Caco-2 (cell line): ENCODE measurements at regions not wholly inside any gene's neighbourhood (a gene's known extent, or its start where the extent isn't known, plus 50 kb on each side); places are given as distances from the start of the nearest gene placed in this dataset.

ENCODE experiments used
- BruUV-seq: library from RNA; stranded (reverse); fragments of 400-500 nt; replicated peaks from 2 replicates; lab custom pipeline; 2021; lab: Mats Ljungman, UMichigan
- CTCF ChIA-PET: fragments of 300-600 bp; sonication (Branson Sonifier 250); formaldehyde crosslinking; loops from one replicate; lab custom pipeline; 2022; ENCODE audit warnings: antibody characterized with exemption; lab: Charles Lee
- POLR2A ChIA-PET: fragments of 300-600 bp; sonication (Branson Sonifier 250); formaldehyde crosslinking; loops from one replicate; lab custom pipeline; 2022; ENCODE audit warnings: antibody characterized with exemption; lab: Charles Lee
- DNase-seq, 2 experiments: peaks; one replicate each; pipeline versions ENCODE4 v3.0.0 to v3.0.0-alpha.2; 2020 to 2022
- H3K27me3 ChIP-seq: replicated peaks from 2 replicates; pipeline ENCODE4 v1.6.0; 2011; ENCODE audit warnings: low read length; ENCODE audit not compliant: control insufficient read depth, insufficient read depth
- H3K36me3 ChIP-seq: 2 replicates; pipeline ENCODE4 v1.5.1; 2011; ENCODE audit warnings: low read length; ENCODE audit not compliant: control insufficient read depth, insufficient read depth
- H3K4me1 ChIP-seq: fragments of 250-450 bp; sonication (Bioruptor Pico); 2 replicates; pipeline ENCODE4 v1.5.1; 2020; ENCODE audit warnings: mild to moderate bottlenecking
- H3K4me3 ChIP-seq: 2 replicates; pipeline ENCODE4 v1.5.1; 2011; ENCODE audit warnings: low read depth, mild to moderate bottlenecking, control low read depth, low read length
- H3K9me3 ChIP-seq: fragments of 250-450 bp; sonication (Bioruptor Pico); 2 replicates; pipeline ENCODE4 v1.5.1; 2020; ENCODE audit warnings: mild to moderate bottlenecking, moderate library complexity
- H3K27ac Mint-ChIP-seq: one replicate; pipeline ENCODE4 v1.8.0; 2022; ENCODE audit warnings: mixed read lengths; ENCODE audit not compliant: unreplicated experiment
- H3K27me3 Mint-ChIP-seq: one replicate; pipeline ENCODE4 v1.8.0; 2022; ENCODE audit warnings: mixed read lengths; ENCODE audit not compliant: insufficient read depth, unreplicated experiment
- H3K36me3 Mint-ChIP-seq: one replicate; pipeline ENCODE4 v1.8.0; 2022; ENCODE audit warnings: mild to moderate bottlenecking, mixed read lengths; ENCODE audit not compliant: insufficient read depth, unreplicated experiment
- H3K4me1 Mint-ChIP-seq: one replicate; pipeline ENCODE4 v1.8.0; 2022; ENCODE audit warnings: low read depth, mixed read lengths; ENCODE audit not compliant: unreplicated experiment
- H3K4me3 Mint-ChIP-seq: one replicate; pipeline ENCODE4 v1.8.0; 2022; ENCODE audit warnings: mild to moderate bottlenecking, moderate library complexity, mixed read lengths; ENCODE audit not compliant: unreplicated experiment
- H3K9me3 Mint-ChIP-seq: one replicate; pipeline ENCODE4 v1.8.0; 2022; ENCODE audit warnings: mixed read lengths; ENCODE audit not compliant: unreplicated experiment
- CTCF ChIP-seq, 2 experiments: fragments of 200-600 bp in 1 of 2; IDR thresholded peaks; 1 replicate in 1 of 2; 2 replicates in 1 of 2; pipeline versions ENCODE4 v1.5.1 to v1.8.0; 2011 to 2022; ENCODE audit warnings: antibody characterized with exemption in 1 of 2, control low read depth in 1 of 2, inconsistent platforms in 1 of 2, low read depth in 1 of 2, low read length in 1 of 2, mild to moderate bottlenecking in 1 of 2, moderate library complexity in 1 of 2; ENCODE audit not compliant: insufficient read depth in 1 of 2, severe bottlenecking in 1 of 2, unreplicated experiment in 1 of 2
- intact Hi-C: fragments of 100-400 bp; cut with micrococcal nuclease; formaldehyde crosslinking; loops from one replicate; pipeline ENCODE4 v1.10.0; 2022; ENCODE audit not compliant: unreplicated experiment

- no peak for TF ChIP-seq CTCF (IDR thresholded peaks at IDR 0.05; ENCODE audit: insufficient read depth in 1 of 2, low read depth in 1 of 2, low read length in 1 of 2, severe bottlenecking in 1 of 2, unreplicated experiment in 1 of 2)
- POLR2A ChIA-PET: no interaction called here
- no peaks in the 10 kb centered on the region for H3K27me3 Mint-ChIP-seq
- no peaks in the 10 kb centered on the region for H3K9me3 Mint-ChIP-seq
- BruUV-seq: no TSS peak
- Histone ChIP-seq H3K4me3 (no peak overlapping the region), H3K27me3 (no peaks in the 10 kb centered on the region), H3K9me3 (no peaks in the 10 kb centered on the region), H3K4me1 (no peaks in the 10 kb centered on the region), H3K36me3 (no peaks in the 10 kb centered on the region)
- H3K4me3 Mint-ChIP-seq: no peak overlapping the region
- no peaks in the 10 kb centered on the region for H3K36me3 Mint-ChIP-seq
- H3K27ac Mint-ChIP-seq: no peak overlapping the region
- intact Hi-C loops: no loop called here
- CTCF ChIA-PET: no interaction called here
- no peak for DNase-seq
- H3K4me1 Mint-ChIP-seq: no peaks in the 10 kb centered on the region
Observed at GRCh38 chr4:123262080-123262479, 134.5 kb upstream of the SPRY1 start.

GRCh38 chr4:123265443-123265842 lies 131.2 kb upstream of the SPRY1 start:
- no peaks in the 10 kb centered on the region for H3K4me1 ChIP-seq
- intact Hi-C loops: no loop called here
- H3K27ac Mint-ChIP-seq: no peak overlapping the region
- no peaks in the 10 kb centered on the region for H3K4me1 Mint-ChIP-seq
- no peaks in the 10 kb centered on the region for H3K9me3 Mint-ChIP-seq
- H3K9me3 ChIP-seq: no peaks in the 10 kb centered on the region
- no peaks in the 10 kb centered on the region for H3K36me3 Mint-ChIP-seq
- H3K27me3 Mint-ChIP-seq: no peaks in the 10 kb centered on the region
- no peak overlapping the region for H3K4me3 ChIP-seq
- CTCF ChIA-PET: no interaction called here
- BruUV-seq: no TSS peak
- H3K36me3 ChIP-seq: no peaks in the 10 kb centered on the region
- POLR2A ChIA-PET: no interaction called here
- DNase-seq: no peak
- no peak for TF ChIP-seq CTCF (IDR thresholded peaks at IDR 0.05; ENCODE audit: insufficient read depth in 1 of 2, low read depth in 1 of 2, low read length in 1 of 2, severe bottlenecking in 1 of 2, unreplicated experiment in 1 of 2)
- no peak overlapping the region for H3K4me3 Mint-ChIP-seq
- H3K27me3 ChIP-seq: no peaks in the 10 kb centered on the region

- no peaks in the 10 kb centered on the region for H3K4me1 Mint-ChIP-seq
- intact Hi-C loops: no loop called here
- no peak overlapping the region for H3K27ac Mint-ChIP-seq
- no peaks in the 10 kb centered on the region for H3K4me1 ChIP-seq
- no peak overlapping the region for H3K4me3 ChIP-seq
- no peak for TF ChIP-seq CTCF (IDR thresholded peaks at IDR 0.05; ENCODE audit: insufficient read depth in 1 of 2, low read depth in 1 of 2, low read length in 1 of 2, severe bottlenecking in 1 of 2, unreplicated experiment in 1 of 2)
- H3K36me3 Mint-ChIP-seq: no peaks in the 10 kb centered on the region
- H3K4me3 Mint-ChIP-seq: no peak overlapping the region
- no peaks in the 10 kb centered on the region for H3K27me3 ChIP-seq
- CTCF ChIA-PET: interaction anchor here (0.5 kb wide), 1 partner anchor 163 kb away, joined by 3 read pairs; no protein-coding TSS in a partner anchor
- H3K27me3 Mint-ChIP-seq: no peaks in the 10 kb centered on the region
- H3K36me3 ChIP-seq: no peaks in the 10 kb centered on the region
- POLR2A ChIA-PET: no interaction called here
- no peak for DNase-seq
- no TSS peak for BruUV-seq
- H3K9me3 ChIP-seq: no peaks in the 10 kb centered on the region
- H3K9me3 Mint-ChIP-seq: no peaks in the 10 kb centered on the region
Observed at GRCh38 chr4:123266221-123266620, 130.4 kb upstream of the SPRY1 start.
